ENCODE measurements at regions not wholly inside any gene's neighbourhood (a gene's known extent, or its start where the extent isn't known, plus 50 kb on each side); places are given as distances from the start of the nearest gene placed in this dataset.

- Histone ChIP-seq H3K4me1 (replicated peaks in 1 of 2) (no peaks in the 10 kb centered on the region), H3K27ac (no peak overlapping the region), H3K9me3 (replicated peaks in 1 of 3) (no peaks in the 10 kb centered on the region), H3K36me3 (replicated peaks in 1 of 2) (no peaks in the 10 kb centered on the region), H3K4me3 (no peak overlapping the region), H3K27me3 (peaks cover 35% of the 10 kb centered on the region)
- intact Hi-C loops (cut with DNase I), result no loop called here
- WGBS, 4 donors, result 55 to 70% (median 68%) methylated on average over 2 of the region's 2 CpGs
- no peak for DNase-seq
- TF ChIP-seq CTCF (IDR thresholded peaks at IDR 0.05) (no peak), POLR2A (IDR thresholded peaks at IDR 0.05) (no peak)
These were observed 53.5 kb upstream of the FOXD3 start for GRCh38 chr1:63268876-63269275.

GRCh38 chr1:63269571-63269970, 52.8 kb upstream of the FOXD3 start:
- H3K27me3 ChIP-seq, result peaks cover 35% of the 10 kb centered on the region
- no peak overlapping the region for H3K4me3 ChIP-seq
- intact Hi-C loops (cut with DNase I), result no loop called here
- H3K27ac ChIP-seq, result no peak overlapping the region
- no peaks in the 10 kb centered on the region for H3K36me3 ChIP-seq (replicated peaks in 1 of 2)
- H3K9me3 ChIP-seq (replicated peaks in 1 of 3), result no peaks in the 10 kb centered on the region
- DNase-seq, result no peak
- WGBS, 4 donors, result 46 to 55% (median 50%) methylated on average over 3 of the region's 3 CpGs
- no peak for TF ChIP-seq CTCF (IDR thresholded peaks at IDR 0.05)
- TF ChIP-seq POLR2A (IDR thresholded peaks at IDR 0.05), result no peak
- H3K4me1 ChIP-seq (replicated peaks in 1 of 2), result no peaks in the 10 kb centered on the region

Small RNAs in the stretch of these regions (small RNA-seq; reads per million reads assigned to genes)
- gene RNA5SP49, result 0 reads per million in 2 donors

Measured in adrenal gland (tissue), 9 donors.